ENCODE measurements at regions not wholly inside any gene's neighbourhood (a gene's known extent, or its start where the extent isn't known, plus 50 kb on each side); places are given as distances from the start of the nearest gene placed in this dataset.

- TF ChIP-seq, protein P1, sequence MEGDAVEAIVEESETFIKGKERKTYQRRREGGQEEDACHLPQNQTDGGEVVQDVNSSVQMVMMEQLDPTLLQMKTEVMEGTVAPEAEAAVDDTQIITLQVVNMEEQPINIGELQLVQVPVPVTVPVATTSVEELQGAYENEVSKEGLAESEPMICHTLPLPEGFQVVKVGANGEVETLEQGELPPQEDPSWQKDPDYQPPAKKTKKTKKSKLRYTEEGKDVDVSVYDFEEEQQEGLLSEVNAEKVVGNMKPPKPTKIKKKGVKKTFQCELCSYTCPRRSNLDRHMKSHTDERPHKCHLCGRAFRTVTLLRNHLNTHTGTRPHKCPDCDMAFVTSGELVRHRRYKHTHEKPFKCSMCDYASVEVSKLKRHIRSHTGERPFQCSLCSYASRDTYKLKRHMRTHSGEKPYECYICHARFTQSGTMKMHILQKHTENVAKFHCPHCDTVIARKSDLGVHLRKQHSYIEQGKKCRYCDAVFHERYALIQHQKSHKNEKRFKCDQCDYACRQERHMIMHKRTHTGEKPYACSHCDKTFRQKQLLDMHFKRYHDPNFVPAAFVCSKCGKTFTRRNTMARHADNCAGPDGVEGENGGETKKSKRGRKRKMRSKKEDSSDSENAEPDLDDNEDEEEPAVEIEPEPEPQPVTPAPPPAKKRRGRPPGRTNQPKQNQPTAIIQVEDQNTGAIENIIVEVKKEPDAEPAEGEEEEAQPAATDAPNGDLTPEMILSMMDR (IDR thresholded peaks at IDR 0.05 in 8 of 11, conservative IDR thresholded peaks at IDR 0.05 in 3 of 11) = no peak
- no peak for TF ChIP-seq POLR2AphosphoS5 (IDR thresholded peaks at IDR 0.05)
- no peak for TF ChIP-seq POLR2A (IDR thresholded peaks at IDR 0.05)
- H3K4me3 ChIP-seq = no peak overlapping the region
- no peaks in the 10 kb centered on the region for H3K27me3 ChIP-seq (replicated peaks in 1 of 7)
- WGBS, 5 donors = 50 to 60% (median 56%) methylated on average over 7 of the region's 7 CpGs
- H3K36me3 ChIP-seq = no peaks in the 10 kb centered on the region
- no peak overlapping the region for H3K27ac ChIP-seq
- no peak for DNase-seq
- H3K4me1 ChIP-seq = no peaks in the 10 kb centered on the region
- H3K9me3 ChIP-seq = no peaks in the 10 kb centered on the region
- intact Hi-C loops (cut with DNase I; ENCODE audit: low total_unique reads) = no loop called here
These were observed 173.6 kb downstream of the GALR1 start for GRCh38 chr18:77422974-77423867.

GRCh38 chr18:77433076-77433475 lies 183.4 kb downstream of the GALR1 start:
- Histone ChIP-seq H3K27me3 (replicated peaks in 1 of 7) (no peaks in the 10 kb centered on the region), H3K4me3 (no peak overlapping the region), H3K9me3 (no peaks in the 10 kb centered on the region), H3K27ac (no peak overlapping the region), H3K36me3 (no peaks in the 10 kb centered on the region), H3K4me1 (no peaks in the 10 kb centered on the region)
- intact Hi-C loops (cut with DNase I; ENCODE audit: low total_unique reads) = no loop called here
- TF ChIP-seq POLR2AphosphoS5 (IDR thresholded peaks at IDR 0.05) = no peak
- TF ChIP-seq, protein P1 (IDR thresholded peaks at IDR 0.05 in 8 of 11, conservative IDR thresholded peaks at IDR 0.05 in 3 of 11) = no peak
- TF ChIP-seq POLR2A (IDR thresholded peaks at IDR 0.05) = no peak
- no peak for DNase-seq
- WGBS, 5 donors = 60 to 81% (median 73%) methylated on average over 1 of the region's 1 CpG

- TF ChIP-seq POLR2A (IDR thresholded peaks at IDR 0.05) (no peak), POLR2AphosphoS5 (IDR thresholded peaks at IDR 0.05) (no peak)
- TF ChIP-seq, protein P1 (IDR thresholded peaks at IDR 0.05 in 8 of 11, conservative IDR thresholded peaks at IDR 0.05 in 3 of 11) = no peak
- no peak overlapping the region for H3K4me3 ChIP-seq
- WGBS, 5 donors = 54 to 68% (median 60%) methylated on average over 2 of the region's 2 CpGs
These were observed 190.2 kb downstream of the GALR1 start for GRCh38 chr18:77439888-77440287.

GRCh38 chr18:77442393-77442792 lies 192.7 kb downstream of the GALR1 start:
- no peak for TF ChIP-seq POLR2AphosphoS5 (IDR thresholded peaks at IDR 0.05)
- Histone ChIP-seq H3K36me3 (no peaks in the 10 kb centered on the region), H3K27me3 (replicated peaks in 1 of 7) (peaks cover 0 to 17% (median 0%) of the 10 kb centered on the region in 7 donors), H3K4me3 (no peak overlapping the region), H3K4me1 (no peaks in the 10 kb centered on the region), H3K9me3 (no peaks in the 10 kb centered on the region), H3K27ac (no peak overlapping the region)
- whole genome bisulfite sequencing, 5 donors = 51 to 82% (median 76%) methylated on average over 6 of the region's 6 CpGs
- DNase-seq = no peak
- intact Hi-C loops (cut with DNase I; ENCODE audit: low total_unique reads) = no loop called here

More at GRCh38 chr18:77439888-77440287, 190.2 kb downstream of the GALR1 start:
- no peaks in the 10 kb centered on the region for H3K9me3 ChIP-seq
- peaks cover 0 to 17% (median 0%) of the 10 kb centered on the region in 7 donors for H3K27me3 ChIP-seq (replicated peaks in 1 of 7)
- no peak overlapping the region for H3K27ac ChIP-seq
- intact Hi-C loops (cut with DNase I; ENCODE audit: low total_unique reads) = no loop called here
- H3K36me3 ChIP-seq = no peaks in the 10 kb centered on the region
- H3K4me1 ChIP-seq = no peaks in the 10 kb centered on the region
- no peak for DNase-seq

Measured in spleen (tissue), 11 donors.